ENCODE measurements at regions not wholly inside any gene's neighbourhood (a gene's known extent, or its start where the extent isn't known, plus 50 kb on each side); places are given as distances from the start of the nearest gene placed in this dataset.

GRCh38 chr6:6781172-6781872 is 192.8 kb downstream of the LY86 start:
- TF ChIP-seq CTCF (IDR thresholded peaks at IDR 0.05; ENCODE audit: poor library complexity) (no peak), EZH2 (IDR thresholded peaks at IDR 0.05; ENCODE audit: borderline replicate concordance) (no peak), EZH2phosphoT487 (IDR thresholded peaks at IDR 0.05; ENCODE audit: low read depth, severe bottlenecking, unreplicated experiment) (no peak)
